ENCODE measurements at regions not wholly inside any gene's neighbourhood (a gene's known extent, or its start where the extent isn't known, plus 50 kb on each side); places are given as distances from the start of the nearest gene placed in this dataset.

DNA sequence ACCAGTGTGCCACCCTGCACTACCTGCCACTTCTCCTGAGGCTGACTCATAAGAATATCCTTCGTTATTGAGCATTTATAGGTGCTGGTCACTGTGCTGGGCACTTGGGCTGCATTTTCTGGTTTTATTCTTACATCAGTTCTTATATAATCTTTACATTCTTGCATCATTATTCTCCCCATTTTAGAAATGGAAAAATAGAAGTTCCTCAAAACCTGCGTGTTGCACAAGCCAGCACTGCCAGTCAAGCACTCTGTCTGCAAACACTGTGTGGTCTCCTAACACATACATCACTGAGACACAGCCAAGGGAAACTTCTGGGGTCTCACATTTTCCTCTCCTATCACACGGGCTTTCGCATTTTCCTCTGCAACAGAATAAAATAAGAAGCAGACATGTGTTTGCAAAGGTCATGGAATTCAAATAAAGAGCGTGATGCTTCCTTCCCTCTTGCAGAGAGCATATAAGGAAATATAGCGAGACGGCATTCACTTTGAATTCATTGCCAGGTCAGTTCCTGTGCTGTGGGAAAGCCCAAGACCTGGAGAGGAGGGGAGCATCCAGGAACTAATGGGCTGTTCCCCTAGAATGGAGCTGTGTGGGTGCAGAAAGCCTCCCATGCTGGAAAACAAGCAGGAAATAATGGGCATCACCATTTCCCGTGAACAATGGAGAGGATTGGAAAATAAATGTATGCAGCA lies 73.9 kb upstream of the SEZ6L start:
- Histone ChIP-seq H3K79me2 (ENCODE audit: insufficient read depth, low read length) (no peaks in the 10 kb centered on the region), H3K27me3 (ENCODE audit: insufficient read depth, low read length) (no peaks in the 10 kb centered on the region), H3K23ac (ENCODE audit: insufficient read length, low read depth, low read length) (no peak overlapping the region), H3K23me2 (ENCODE audit: insufficient read length, low read depth, low read length, poor library complexity, severe bottlenecking) (no peaks in the 10 kb centered on the region), H2AK5ac (ENCODE audit: insufficient read length, low read length) (no peak overlapping the region), H2BK12ac (ENCODE audit: insufficient read length, low read depth, low read length) (no peak overlapping the region), H3K56ac (ENCODE audit: insufficient read length, low read depth, low read length) (no peak overlapping the region), H2AFZ (ENCODE audit: low read length) (no peak overlapping the region), H3K4me2 (ENCODE audit: insufficient read depth, insufficient read length, low read length) (no peak overlapping the region), H4K91ac (ENCODE audit: insufficient read length, low read depth, low read length) (no peak overlapping the region), H3K9ac (ENCODE audit: extremely low read depth, insufficient read length, low read length) (no peak overlapping the region), H3K18ac (ENCODE audit: insufficient read length, low read depth, low read length) (no peak overlapping the region), H4K20me1 (ENCODE audit: control insufficient read depth, insufficient read depth, insufficient read length) (no peaks in the 10 kb centered on the region), H2BK15ac (ENCODE audit: low read depth, low read length) (no peak overlapping the region), H3K79me1 (ENCODE audit: insufficient read depth, low read depth, low read length, poor library complexity, severe bottlenecking) (no peaks in the 10 kb centered on the region), H3K27ac (ENCODE audit: insufficient read length, low read depth, low read length) (no peak overlapping the region), H3K14ac (ENCODE audit: insufficient read depth, low read length) (no peak overlapping the region), H2BK120ac (ENCODE audit: low read depth, low read length, poor library complexity, severe bottlenecking) (no peak overlapping the region), H4K5ac (ENCODE audit: insufficient read length, low read depth, low read length) (no peak overlapping the region), H2BK5ac (ENCODE audit: insufficient read length, low read length) (no peak overlapping the region), H4K8ac (replicated peaks; ENCODE audit: insufficient read length, low read depth, low read length) (no peak overlapping the region), H3K9me3 (ENCODE audit: control insufficient read depth, low read depth, low read length) (no peaks in the 10 kb centered on the region), H3T11ph (ENCODE audit: low read length) (no peak overlapping the region), H2BK20ac (ENCODE audit: low read depth, low read length, poor library complexity, severe bottlenecking) (no peak overlapping the region), H3K4ac (ENCODE audit: low read depth, low read length) (no peak overlapping the region), H3K4me1 (ENCODE audit: insufficient read depth, low read length) (no peaks in the 10 kb centered on the region)
- no peak overlapping the region for H3K27ac Mint-ChIP-seq
- peaks cover 0 to 2% (median 0%) of the 10 kb centered on the region in 3 experiments; a peak in 1 of 7 replicates for H3K36me3 Mint-ChIP-seq (ENCODE audit: insufficient read depth in 1 of 3, low read depth in 3 of 3)
- H3K4me1 Mint-ChIP-seq: no peaks in the 10 kb centered on the region
- peaks cover 3% of the 10 kb centered on the region; the same call in 1 of the 2 replicates for H3K27me3 Mint-ChIP-seq (ENCODE audit: low read depth)
- H3K4me3 Mint-ChIP-seq: no peak overlapping the region
- no CpG with 5 or more reads among the region's 8 CpGs for whole genome bisulfite sequencing (ENCODE audit: extremely low coverage, insufficient read length, low lambda C conversion rate)
- TF ChIP-seq, protein P1, sequence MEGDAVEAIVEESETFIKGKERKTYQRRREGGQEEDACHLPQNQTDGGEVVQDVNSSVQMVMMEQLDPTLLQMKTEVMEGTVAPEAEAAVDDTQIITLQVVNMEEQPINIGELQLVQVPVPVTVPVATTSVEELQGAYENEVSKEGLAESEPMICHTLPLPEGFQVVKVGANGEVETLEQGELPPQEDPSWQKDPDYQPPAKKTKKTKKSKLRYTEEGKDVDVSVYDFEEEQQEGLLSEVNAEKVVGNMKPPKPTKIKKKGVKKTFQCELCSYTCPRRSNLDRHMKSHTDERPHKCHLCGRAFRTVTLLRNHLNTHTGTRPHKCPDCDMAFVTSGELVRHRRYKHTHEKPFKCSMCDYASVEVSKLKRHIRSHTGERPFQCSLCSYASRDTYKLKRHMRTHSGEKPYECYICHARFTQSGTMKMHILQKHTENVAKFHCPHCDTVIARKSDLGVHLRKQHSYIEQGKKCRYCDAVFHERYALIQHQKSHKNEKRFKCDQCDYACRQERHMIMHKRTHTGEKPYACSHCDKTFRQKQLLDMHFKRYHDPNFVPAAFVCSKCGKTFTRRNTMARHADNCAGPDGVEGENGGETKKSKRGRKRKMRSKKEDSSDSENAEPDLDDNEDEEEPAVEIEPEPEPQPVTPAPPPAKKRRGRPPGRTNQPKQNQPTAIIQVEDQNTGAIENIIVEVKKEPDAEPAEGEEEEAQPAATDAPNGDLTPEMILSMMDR (conservative IDR thresholded peaks at IDR 0.05): no peak
- peaks cover 3 to 9% of the 10 kb centered on the region in 2 experiments; a peak in 3 of 5 replicates for H3K9me3 Mint-ChIP-seq
- no peak for DNase-seq

Measured in H9 (cell line).